ENCODE measurements at regions not wholly inside any gene's neighbourhood (a gene's known extent, or its start where the extent isn't known, plus 50 kb on each side); places are given as distances from the start of the nearest gene placed in this dataset.

GRCh38 chr2:15734674-15735483, 143.2 kb downstream of the DDX1 start:
- Mint-ChIP-seq H3K9me3 (no peaks in the 10 kb centered on the region), H3K27me3 (peaks cover 23% of the 10 kb centered on the region), H3K27ac (no peak overlapping the region), H3K4me1 (no peaks in the 10 kb centered on the region), H3K4me3 (no peak overlapping the region)
- no peak for ATAC-seq
- DNase-seq, result no peak

GRCh38 chr2:15735484-15736326, 144.0 kb downstream of the DDX1 start:
- no peak for DNase-seq
- Mint-ChIP-seq H3K4me1 (no peaks in the 10 kb centered on the region), H3K4me3 (no peak overlapping the region), H3K27me3 (peaks cover 15% of the 10 kb centered on the region), H3K27ac (no peak overlapping the region), H3K9me3 (no peaks in the 10 kb centered on the region)
- no peak for ATAC-seq

GRCh38 chr2:15736396-15737180, 144.9 kb downstream of the DDX1 start:
- no peak overlapping the region for H3K27ac Mint-ChIP-seq
- H3K4me1 Mint-ChIP-seq, result no peaks in the 10 kb centered on the region
- H3K27me3 Mint-ChIP-seq, result peaks cover 7% of the 10 kb centered on the region

GRCh38 chr2:15737314-15738224, 145.9 kb downstream of the DDX1 start:
- DNase-seq, result no peak
- ATAC-seq, result no peak
- H3K4me1 Mint-ChIP-seq, result no peaks in the 10 kb centered on the region
- H3K9me3 Mint-ChIP-seq, result no peaks in the 10 kb centered on the region
- no peaks in the 10 kb centered on the region for H3K27me3 Mint-ChIP-seq
- no peak overlapping the region for H3K27ac Mint-ChIP-seq
- H3K4me3 Mint-ChIP-seq, result no peak overlapping the region

More at GRCh38 chr2:15736396-15737180, 144.9 kb downstream of the DDX1 start:
- Mint-ChIP-seq H3K9me3 (no peaks in the 10 kb centered on the region), H3K4me3 (no peak overlapping the region)
- DNase-seq (no peak), ATAC-seq (no peak)

- ATAC-seq (no peak), DNase-seq (no peak)
- H3K4me1 Mint-ChIP-seq, result no peaks in the 10 kb centered on the region
- peaks cover 4% of the 10 kb centered on the region for H3K27me3 Mint-ChIP-seq
- H3K4me3 Mint-ChIP-seq, result no peak overlapping the region
- H3K9me3 Mint-ChIP-seq, result no peaks in the 10 kb centered on the region
- H3K27ac Mint-ChIP-seq, result no peak overlapping the region
Measured at GRCh38 chr2:15738225-15738546, 146.5 kb downstream of the DDX1 start.

- Mint-ChIP-seq H3K27ac (no peak overlapping the region), H3K4me1 (no peaks in the 10 kb centered on the region), H3K9me3 (no peaks in the 10 kb centered on the region), H3K27me3 (peaks cover 7% of the 10 kb centered on the region), H3K4me3 (no peak overlapping the region)
- DNase-seq (no peak), ATAC-seq (no peak)
Measured at GRCh38 chr2:15738943-15739342, 147.3 kb downstream of the DDX1 start.

- Mint-ChIP-seq H3K4me3 (no peak overlapping the region), H3K27me3 (peaks cover 33% of the 10 kb centered on the region), H3K27ac (no peak overlapping the region), H3K9me3 (no peaks in the 10 kb centered on the region), H3K4me1 (no peaks in the 10 kb centered on the region)
- ATAC-seq, result no peak
- DNase-seq, result no peak
Measured at GRCh38 chr2:15744820-15745219, 153.2 kb downstream of the DDX1 start.

GRCh38 chr2:15745350-15745749, 153.7 kb downstream of the DDX1 start:
- Mint-ChIP-seq H3K27me3 (peaks cover 33% of the 10 kb centered on the region), H3K27ac (no peak overlapping the region), H3K4me3 (no peak overlapping the region), H3K4me1 (no peaks in the 10 kb centered on the region), H3K9me3 (no peaks in the 10 kb centered on the region)
- no peak for DNase-seq
- no peak for ATAC-seq

GRCh38 chr2:15745907-15746702, 154.4 kb downstream of the DDX1 start:
- ATAC-seq (peak; percentile 37), DNase-seq (no peak)
- H3K4me1 Mint-ChIP-seq, result no peaks in the 10 kb centered on the region
- H3K27me3 Mint-ChIP-seq, result peaks cover 33% of the 10 kb centered on the region
- peak overlapping the region in 1 of 2 donors; percentile 49 for H3K27ac Mint-ChIP-seq
- H3K4me3 Mint-ChIP-seq, result no peak overlapping the region
- no peaks in the 10 kb centered on the region for H3K9me3 Mint-ChIP-seq

GRCh38 chr2:15746703-15747550, 155.3 kb downstream of the DDX1 start:
- ATAC-seq (no peak), DNase-seq (no peak)
- Mint-ChIP-seq H3K27me3 (peaks cover 33% of the 10 kb centered on the region), H3K4me1 (no peaks in the 10 kb centered on the region), H3K9me3 (no peaks in the 10 kb centered on the region), H3K4me3 (no peak overlapping the region), H3K27ac (no peak overlapping the region)

- DNase-seq, result no peak
- Mint-ChIP-seq H3K27me3 (peaks cover 33% of the 10 kb centered on the region), H3K4me1 (no peaks in the 10 kb centered on the region), H3K4me3 (no peak overlapping the region), H3K27ac (no peak overlapping the region), H3K9me3 (no peaks in the 10 kb centered on the region)
- no peak for ATAC-seq
Measured at GRCh38 chr2:15747603-15748471, 156.2 kb downstream of the DDX1 start.

- ATAC-seq (no peak), DNase-seq (no peak)
- no peak overlapping the region for H3K4me3 Mint-ChIP-seq
- peaks cover 26% of the 10 kb centered on the region for H3K27me3 Mint-ChIP-seq
- no peaks in the 10 kb centered on the region for H3K4me1 Mint-ChIP-seq
- no peaks in the 10 kb centered on the region for H3K9me3 Mint-ChIP-seq
- no peak overlapping the region for H3K27ac Mint-ChIP-seq
Measured at GRCh38 chr2:15748736-15749323, 157.2 kb downstream of the DDX1 start.
